ENCODE measurements at regions not wholly inside any gene's neighbourhood (a gene's known extent, or its start where the extent isn't known, plus 50 kb on each side); places are given as distances from the start of the nearest gene placed in this dataset.

GRCh38 chr5:89302102-89302891, 419.3 kb upstream of the MEF2C start:
- Histone ChIP-seq H3K27ac (no peak overlapping the region), H3K4me3 (no peak overlapping the region), H3K9me3 (no peaks in the 10 kb centered on the region), H3K36me3 (no peaks in the 10 kb centered on the region), H3K27me3 (no peaks in the 10 kb centered on the region), H3K4me1 (no peaks in the 10 kb centered on the region)
- no peak for TF ChIP-seq CTCF (IDR thresholded peaks at IDR 0.05)
- no peak for TF ChIP-seq POLR2A (IDR thresholded peaks at IDR 0.05)
- no peak for TF ChIP-seq POLR2AphosphoS5 (IDR thresholded peaks at IDR 0.05)
- DNase-seq (ENCODE audit: low spot score in 2 of 2) = no peak
- intact Hi-C loops (cut with DNase I; ENCODE audit: low total_unique reads) = no loop called here

GRCh38 chr5:89301321-89302025, 418.5 kb upstream of the MEF2C start:
- Histone ChIP-seq H3K9me3 (no peaks in the 10 kb centered on the region), H3K27me3 (no peaks in the 10 kb centered on the region), H3K27ac (no peak overlapping the region), H3K4me1 (no peaks in the 10 kb centered on the region), H3K4me3 (no peak overlapping the region), H3K36me3 (no peaks in the 10 kb centered on the region)
- TF ChIP-seq POLR2AphosphoS5 (IDR thresholded peaks at IDR 0.05) (no peak), POLR2A (IDR thresholded peaks at IDR 0.05) (no peak), CTCF (IDR thresholded peaks at IDR 0.05) (no peak)
- DNase-seq (ENCODE audit: low spot score in 2 of 2) = no peak
- intact Hi-C loops (cut with DNase I; ENCODE audit: low total_unique reads) = no loop called here

- intact Hi-C loops (cut with DNase I; ENCODE audit: low total_unique reads) = no loop called here
- H3K4me1 ChIP-seq = no peaks in the 10 kb centered on the region
- TF ChIP-seq POLR2A (IDR thresholded peaks at IDR 0.05) (no peak), POLR2AphosphoS5 (IDR thresholded peaks at IDR 0.05) (no peak), CTCF (IDR thresholded peaks at IDR 0.05) (no peak)
- no peaks in the 10 kb centered on the region for H3K9me3 ChIP-seq
- H3K36me3 ChIP-seq = no peaks in the 10 kb centered on the region
- no peak overlapping the region for H3K4me3 ChIP-seq
- H3K27ac ChIP-seq = no peak overlapping the region
- no peaks in the 10 kb centered on the region for H3K27me3 ChIP-seq
- no peak for DNase-seq (ENCODE audit: low spot score in 2 of 2)
Measured at GRCh38 chr5:89300426-89300970, 417.5 kb upstream of the MEF2C start.

GRCh38 chr5:89299998-89300397, 417.0 kb upstream of the MEF2C start:
- Histone ChIP-seq H3K36me3 (no peaks in the 10 kb centered on the region), H3K4me1 (no peaks in the 10 kb centered on the region), H3K9me3 (no peaks in the 10 kb centered on the region), H3K27ac (no peak overlapping the region), H3K27me3 (no peaks in the 10 kb centered on the region), H3K4me3 (no peak overlapping the region)
- no peak for TF ChIP-seq POLR2AphosphoS5 (IDR thresholded peaks at IDR 0.05)
- no peak for TF ChIP-seq POLR2A (IDR thresholded peaks at IDR 0.05)
- no peak for TF ChIP-seq CTCF (IDR thresholded peaks at IDR 0.05)
- no peak for DNase-seq (ENCODE audit: low spot score in 2 of 2)
- intact Hi-C loops (cut with DNase I; ENCODE audit: low total_unique reads) = no loop called here

GRCh38 chr5:89297066-89297465, 414.1 kb upstream of the MEF2C start:
- Histone ChIP-seq H3K4me1 (no peaks in the 10 kb centered on the region), H3K27me3 (no peaks in the 10 kb centered on the region), H3K36me3 (no peaks in the 10 kb centered on the region), H3K9me3 (no peaks in the 10 kb centered on the region), H3K4me3 (no peak overlapping the region), H3K27ac (no peak overlapping the region)
- no peak for DNase-seq (ENCODE audit: low spot score in 2 of 2)
- TF ChIP-seq CTCF (IDR thresholded peaks at IDR 0.05) (no peak), POLR2AphosphoS5 (IDR thresholded peaks at IDR 0.05) (no peak), POLR2A (IDR thresholded peaks at IDR 0.05) (no peak)
- intact Hi-C loops (cut with DNase I; ENCODE audit: low total_unique reads) = no loop called here
